GM12878 (cell line): ENCODE measurements at regions not wholly inside any gene's neighbourhood (a gene's known extent, or its start where the extent isn't known, plus 50 kb on each side); places are given as distances from the start of the nearest gene placed in this dataset.

Source experiments
- BACH1 ChIP-seq: fragments of 450-650 bp; IDR thresholded peaks from 2 replicates; pipeline ENCODE4 v1.6.1; 2017; ENCODE audit warnings: mild to moderate bottlenecking, borderline replicate concordance
- BHLHE40 ChIP-seq, 2 experiments: fragments of 450-650 bp in 1 of 2; IDR thresholded peaks; 2 replicates each; pipeline ENCODE4 v1.6.1; 2011 to 2017; ENCODE audit warnings: low read depth in 2 of 2, borderline replicate concordance in 1 of 2, improper control_type of control experiment in 1 of 2, low read length in 1 of 2, mild to moderate bottlenecking in 1 of 2
- BMI1 ChIP-seq: fragments of 450-650 bp; IDR thresholded peaks from 2 replicates; pipeline ENCODE4 v1.6.1; 2016; ENCODE audit warnings: mild to moderate bottlenecking, moderate library complexity, borderline replicate concordance
- CHD4 ChIP-seq: fragments of 200-600 bp; sonication (generic); IDR thresholded peaks from 2 replicates; pipeline ENCODE4 v1.6.1; 2016; ENCODE audit warnings: mild to moderate bottlenecking
- IKZF2 ChIP-seq, 2 experiments: fragments of 450-650 bp; IDR thresholded peaks; 2 replicates each; pipeline ENCODE4 v1.6.1; 2017; ENCODE audit warnings: mild to moderate bottlenecking in 2 of 2, moderate library complexity in 2 of 2
- POU2F2 ChIP-seq: IDR thresholded peaks from 3 replicates; pipeline ENCODE4 v1.6.1; 2011; ENCODE audit warnings: low read depth, mild to moderate bottlenecking, low read length, borderline replicate concordance
- RAD21 ChIP-seq: IDR thresholded peaks from 2 replicates; pipeline ENCODE4 v1.6.1; 2011; ENCODE audit warnings: mild to moderate bottlenecking, low read depth, low read length, moderate library complexity; ENCODE audit not compliant: insufficient read depth
- SIN3A ChIP-seq: IDR thresholded peaks from 2 replicates; pipeline ENCODE4 v1.6.1; 2012; ENCODE audit warnings: low read depth, low read length, improper control_type of control experiment
- TCF3 ChIP-seq: IDR thresholded peaks from 2 replicates; pipeline ENCODE4 v1.6.1; 2012; ENCODE audit warnings: low read depth, mild to moderate bottlenecking, low read length, borderline replicate concordance; ENCODE audit not compliant: insufficient read depth
- TF ChIP-seq, protein P1 (sequence below): fragments of 150-350 bp; IDR thresholded peaks from 2 replicates; pipeline ENCODE4 v1.6.1; 2014; ENCODE audit warnings: mild to moderate bottlenecking, low read depth, low read length
- TF ChIP-seq, protein P2 (sequence below): fragments of 450-650 bp; IDR thresholded peaks from 2 replicates; pipeline ENCODE4 v1.6.1; 2017; ENCODE audit warnings: mild to moderate bottlenecking, moderate library complexity
- TF ChIP-seq, protein P3 (sequence below): fragments of 450-650 bp; IDR thresholded peaks from 2 replicates; pipeline ENCODE4 v1.6.1; 2017; ENCODE audit warnings: mild to moderate bottlenecking, moderate library complexity
- TF ChIP-seq, protein P4 (sequence below): fragments of 450-650 bp; IDR thresholded peaks from 2 replicates; pipeline ENCODE4 v1.6.1; 2016; ENCODE audit warnings: mild to moderate bottlenecking
- TF ChIP-seq, protein P5 (sequence below): fragments of 450-650 bp; IDR thresholded peaks from 2 replicates; pipeline ENCODE4 v1.6.1; 2016; ENCODE audit warnings: mild to moderate bottlenecking

DNA sequence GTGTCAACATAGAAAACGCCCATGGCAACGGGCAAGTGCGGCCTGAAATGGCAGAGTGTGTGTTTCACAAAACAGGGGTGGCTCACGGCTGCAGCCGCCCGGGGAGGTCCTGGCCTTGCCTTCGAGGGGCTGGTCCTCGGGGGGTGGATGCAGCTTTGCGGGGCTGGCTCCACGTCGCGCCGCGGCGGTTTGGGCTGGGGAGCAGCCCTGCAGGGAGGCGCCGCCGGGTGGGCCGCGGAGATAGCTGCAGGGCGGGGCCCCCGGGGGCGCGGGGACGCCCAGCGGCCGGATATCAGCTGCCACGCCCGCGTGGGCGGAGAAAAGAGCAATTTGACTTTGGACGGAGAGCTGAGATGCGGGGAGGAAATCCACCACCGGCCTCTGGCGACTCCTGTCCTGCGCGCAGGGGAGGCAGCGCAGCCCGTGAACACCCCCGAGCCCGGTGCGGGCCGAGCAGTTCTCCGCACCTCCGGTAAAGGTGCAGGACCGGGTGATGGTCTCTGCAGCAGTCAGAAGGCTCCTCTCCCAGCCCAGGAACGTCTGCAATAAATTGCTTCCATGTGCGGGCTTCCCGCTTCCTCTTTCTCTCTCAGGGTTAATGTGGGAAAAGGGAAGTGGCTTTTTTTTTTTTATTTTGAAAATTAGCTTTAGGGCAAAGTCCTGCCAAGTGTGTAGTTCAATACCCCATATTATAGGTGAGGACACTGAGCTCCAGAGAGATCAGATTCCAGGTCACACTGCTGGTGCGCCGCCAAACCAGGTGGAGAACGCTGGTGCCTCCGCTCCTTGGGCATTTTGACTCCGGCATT, 110.5 kb downstream of the ARF6 start (continued):
- TF ChIP-seq, protein P1, sequence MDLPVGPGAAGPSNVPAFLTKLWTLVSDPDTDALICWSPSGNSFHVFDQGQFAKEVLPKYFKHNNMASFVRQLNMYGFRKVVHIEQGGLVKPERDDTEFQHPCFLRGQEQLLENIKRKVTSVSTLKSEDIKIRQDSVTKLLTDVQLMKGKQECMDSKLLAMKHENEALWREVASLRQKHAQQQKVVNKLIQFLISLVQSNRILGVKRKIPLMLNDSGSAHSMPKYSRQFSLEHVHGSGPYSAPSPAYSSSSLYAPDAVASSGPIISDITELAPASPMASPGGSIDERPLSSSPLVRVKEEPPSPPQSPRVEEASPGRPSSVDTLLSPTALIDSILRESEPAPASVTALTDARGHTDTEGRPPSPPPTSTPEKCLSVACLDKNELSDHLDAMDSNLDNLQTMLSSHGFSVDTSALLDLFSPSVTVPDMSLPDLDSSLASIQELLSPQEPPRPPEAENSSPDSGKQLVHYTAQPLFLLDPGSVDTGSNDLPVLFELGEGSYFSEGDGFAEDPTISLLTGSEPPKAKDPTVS, result no peak
- TF ChIP-seq TCF3 (peak; percentile 71; the same call in 1 of the 2 replicates), BMI1 (peak; percentile 59; the same call in 1 of the 2 replicates), BHLHE40 (IDR thresholded peaks at IDR 0.05; ENCODE audit: borderline replicate concordance in 1 of 2, low read depth in 2 of 2, low read length in 1 of 2) (peak in 1 of 2 experiments; percentile 73; a peak in 2 of 4 replicates), BACH1 (peak; percentile 94), POU2F2 (peak; percentile 39; the same call in 2 of the 3 replicates), IKZF2 (IDR thresholded peaks at IDR 0.05) (peak; percentile 91 to 92), SIN3A (no peak), RAD21 (0 out of 2 replicates have a peak, but pooled peaks have one; percentile 31), CHD4 (0 out of 2 replicates have a peak, but pooled peaks have one; percentile 13)
- TF ChIP-seq, protein P2, sequence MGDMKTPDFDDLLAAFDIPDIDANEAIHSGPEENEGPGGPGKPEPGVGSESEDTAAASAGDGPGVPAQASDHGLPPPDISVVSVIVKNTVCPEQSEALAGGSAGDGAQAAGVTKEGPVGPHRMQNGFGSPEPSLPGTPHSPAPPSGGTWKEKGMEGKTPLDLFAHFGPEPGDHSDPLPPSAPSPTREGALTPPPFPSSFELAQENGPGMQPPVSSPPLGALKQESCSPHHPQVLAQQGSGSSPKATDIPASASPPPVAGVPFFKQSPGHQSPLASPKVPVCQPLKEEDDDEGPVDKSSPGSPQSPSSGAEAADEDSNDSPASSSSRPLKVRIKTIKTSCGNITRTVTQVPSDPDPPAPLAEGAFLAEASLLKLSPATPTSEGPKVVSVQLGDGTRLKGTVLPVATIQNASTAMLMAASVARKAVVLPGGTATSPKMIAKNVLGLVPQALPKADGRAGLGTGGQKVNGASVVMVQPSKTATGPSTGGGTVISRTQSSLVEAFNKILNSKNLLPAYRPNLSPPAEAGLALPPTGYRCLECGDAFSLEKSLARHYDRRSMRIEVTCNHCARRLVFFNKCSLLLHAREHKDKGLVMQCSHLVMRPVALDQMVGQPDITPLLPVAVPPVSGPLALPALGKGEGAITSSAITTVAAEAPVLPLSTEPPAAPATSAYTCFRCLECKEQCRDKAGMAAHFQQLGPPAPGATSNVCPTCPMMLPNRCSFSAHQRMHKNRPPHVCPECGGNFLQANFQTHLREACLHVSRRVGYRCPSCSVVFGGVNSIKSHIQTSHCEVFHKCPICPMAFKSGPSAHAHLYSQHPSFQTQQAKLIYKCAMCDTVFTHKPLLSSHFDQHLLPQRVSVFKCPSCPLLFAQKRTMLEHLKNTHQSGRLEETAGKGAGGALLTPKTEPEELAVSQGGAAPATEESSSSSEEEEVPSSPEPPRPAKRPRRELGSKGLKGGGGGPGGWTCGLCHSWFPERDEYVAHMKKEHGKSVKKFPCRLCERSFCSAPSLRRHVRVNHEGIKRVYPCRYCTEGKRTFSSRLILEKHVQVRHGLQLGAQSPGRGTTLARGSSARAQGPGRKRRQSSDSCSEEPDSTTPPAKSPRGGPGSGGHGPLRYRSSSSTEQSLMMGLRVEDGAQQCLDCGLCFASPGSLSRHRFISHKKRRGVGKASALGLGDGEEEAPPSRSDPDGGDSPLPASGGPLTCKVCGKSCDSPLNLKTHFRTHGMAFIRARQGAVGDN, result peak; percentile 95
- TF ChIP-seq, protein P3, sequence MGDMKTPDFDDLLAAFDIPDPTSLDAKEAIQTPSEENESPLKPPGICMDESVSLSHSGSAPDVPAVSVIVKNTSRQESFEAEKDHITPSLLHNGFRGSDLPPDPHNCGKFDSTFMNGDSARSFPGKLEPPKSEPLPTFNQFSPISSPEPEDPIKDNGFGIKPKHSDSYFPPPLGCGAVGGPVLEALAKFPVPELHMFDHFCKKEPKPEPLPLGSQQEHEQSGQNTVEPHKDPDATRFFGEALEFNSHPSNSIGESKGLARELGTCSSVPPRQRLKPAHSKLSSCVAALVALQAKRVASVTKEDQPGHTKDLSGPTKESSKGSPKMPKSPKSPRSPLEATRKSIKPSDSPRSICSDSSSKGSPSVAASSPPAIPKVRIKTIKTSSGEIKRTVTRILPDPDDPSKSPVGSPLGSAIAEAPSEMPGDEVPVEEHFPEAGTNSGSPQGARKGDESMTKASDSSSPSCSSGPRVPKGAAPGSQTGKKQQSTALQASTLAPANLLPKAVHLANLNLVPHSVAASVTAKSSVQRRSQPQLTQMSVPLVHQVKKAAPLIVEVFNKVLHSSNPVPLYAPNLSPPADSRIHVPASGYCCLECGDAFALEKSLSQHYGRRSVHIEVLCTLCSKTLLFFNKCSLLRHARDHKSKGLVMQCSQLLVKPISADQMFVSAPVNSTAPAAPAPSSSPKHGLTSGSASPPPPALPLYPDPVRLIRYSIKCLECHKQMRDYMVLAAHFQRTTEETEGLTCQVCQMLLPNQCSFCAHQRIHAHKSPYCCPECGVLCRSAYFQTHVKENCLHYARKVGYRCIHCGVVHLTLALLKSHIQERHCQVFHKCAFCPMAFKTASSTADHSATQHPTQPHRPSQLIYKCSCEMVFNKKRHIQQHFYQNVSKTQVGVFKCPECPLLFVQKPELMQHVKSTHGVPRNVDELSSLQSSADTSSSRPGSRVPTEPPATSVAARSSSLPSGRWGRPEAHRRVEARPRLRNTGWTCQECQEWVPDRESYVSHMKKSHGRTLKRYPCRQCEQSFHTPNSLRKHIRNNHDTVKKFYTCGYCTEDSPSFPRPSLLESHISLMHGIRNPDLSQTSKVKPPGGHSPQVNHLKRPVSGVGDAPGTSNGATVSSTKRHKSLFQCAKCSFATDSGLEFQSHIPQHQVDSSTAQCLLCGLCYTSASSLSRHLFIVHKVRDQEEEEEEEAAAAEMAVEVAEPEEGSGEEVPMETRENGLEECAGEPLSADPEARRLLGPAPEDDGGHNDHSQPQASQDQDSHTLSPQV, result peak; percentile 88
- TF ChIP-seq, protein P4, sequence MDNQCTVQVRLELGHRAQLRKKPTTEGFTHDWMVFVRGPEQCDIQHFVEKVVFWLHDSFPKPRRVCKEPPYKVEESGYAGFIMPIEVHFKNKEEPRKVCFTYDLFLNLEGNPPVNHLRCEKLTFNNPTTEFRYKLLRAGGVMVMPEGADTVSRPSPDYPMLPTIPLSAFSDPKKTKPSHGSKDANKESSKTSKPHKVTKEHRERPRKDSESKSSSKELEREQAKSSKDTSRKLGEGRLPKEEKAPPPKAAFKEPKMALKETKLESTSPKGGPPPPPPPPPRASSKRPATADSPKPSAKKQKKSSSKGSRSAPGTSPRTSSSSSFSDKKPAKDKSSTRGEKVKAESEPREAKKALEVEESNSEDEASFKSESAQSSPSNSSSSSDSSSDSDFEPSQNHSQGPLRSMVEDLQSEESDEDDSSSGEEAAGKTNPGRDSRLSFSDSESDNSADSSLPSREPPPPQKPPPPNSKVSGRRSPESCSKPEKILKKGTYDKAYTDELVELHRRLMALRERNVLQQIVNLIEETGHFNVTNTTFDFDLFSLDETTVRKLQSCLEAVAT, result no peak; the same call in 1 of the 2 replicates
- TF ChIP-seq, protein P5, sequence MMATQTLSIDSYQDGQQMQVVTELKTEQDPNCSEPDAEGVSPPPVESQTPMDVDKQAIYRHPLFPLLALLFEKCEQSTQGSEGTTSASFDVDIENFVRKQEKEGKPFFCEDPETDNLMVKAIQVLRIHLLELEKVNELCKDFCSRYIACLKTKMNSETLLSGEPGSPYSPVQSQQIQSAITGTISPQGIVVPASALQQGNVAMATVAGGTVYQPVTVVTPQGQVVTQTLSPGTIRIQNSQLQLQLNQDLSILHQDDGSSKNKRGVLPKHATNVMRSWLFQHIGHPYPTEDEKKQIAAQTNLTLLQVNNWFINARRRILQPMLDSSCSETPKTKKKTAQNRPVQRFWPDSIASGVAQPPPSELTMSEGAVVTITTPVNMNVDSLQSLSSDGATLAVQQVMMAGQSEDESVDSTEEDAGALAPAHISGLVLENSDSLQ, result no peak
